Mesenchymal stem cell (in vitro differentiated cells and primary cell): ENCODE measurements at regions not wholly inside any gene's neighbourhood (a gene's known extent, or its start where the extent isn't known, plus 50 kb on each side); places are given as distances from the start of the nearest gene placed in this dataset.

Source experiments
- DNase-seq: peaks from one replicate; pipeline ENCODE4 v3.0.0-alpha.2; 2013
- H2AFZ ChIP-seq: one replicate; pipeline ENCODE4 v1.6.1; 2013; ENCODE audit warnings: low read depth, mild to moderate bottlenecking, control low read depth, inconsistent platforms, low read length, moderate library complexity
- H2AK5ac ChIP-seq: 2 replicates; pipeline ENCODE4 v1.6.1; 2013; ENCODE audit warnings: low read length, moderate library complexity, mild to moderate bottlenecking, inconsistent platforms; ENCODE audit not compliant: severe bottlenecking
- H2BK120ac ChIP-seq: one replicate; pipeline ENCODE4 v1.6.1; 2013; ENCODE audit warnings: low read depth, mild to moderate bottlenecking, inconsistent platforms, low read length, moderate library complexity
- H2BK12ac ChIP-seq, 2 experiments: one replicate each; pipeline ENCODE4 v1.6.1; 2013; ENCODE audit warnings: inconsistent platforms in 2 of 2, low read length in 2 of 2, mild to moderate bottlenecking in 2 of 2, moderate library complexity in 2 of 2, control low read depth in 1 of 2
- H2BK15ac ChIP-seq: one replicate; pipeline ENCODE4 v1.6.1; 2013; ENCODE audit warnings: mild to moderate bottlenecking, low read depth, inconsistent platforms; ENCODE audit not compliant: poor library complexity, severe bottlenecking
- H2BK5ac ChIP-seq: 2 replicates; pipeline ENCODE4 v1.6.1; 2013; ENCODE audit warnings: low read depth, mild to moderate bottlenecking, low read length, control low read depth, inconsistent platforms; ENCODE audit not compliant: poor library complexity, severe bottlenecking
- H3K14ac ChIP-seq, 2 experiments: one replicate each; pipeline ENCODE4 v1.6.1; 2013; ENCODE audit warnings: inconsistent platforms in 2 of 2, low read length in 2 of 2, control low read depth in 1 of 2, mild to moderate bottlenecking in 1 of 2, moderate library complexity in 1 of 2
- H3K18ac ChIP-seq, 2 experiments: one replicate each; pipeline ENCODE4 v1.6.1; 2013; ENCODE audit warnings: inconsistent platforms in 2 of 2, low read length in 2 of 2, control low read depth in 1 of 2, low read depth in 1 of 2, mild to moderate bottlenecking in 1 of 2
- H3K23ac ChIP-seq, 2 experiments: one replicate each; pipeline ENCODE4 v1.6.1; 2013; ENCODE audit warnings: inconsistent platforms in 2 of 2, low read length in 2 of 2, mild to moderate bottlenecking in 2 of 2, moderate library complexity in 2 of 2, control low read depth in 1 of 2
- H3K27ac ChIP-seq: 2 replicates; pipeline ENCODE4 v1.5.1; 2013; ENCODE audit warnings: mild to moderate bottlenecking, moderate library complexity, low read length, control low read depth, inconsistent platforms; ENCODE audit not compliant: poor library complexity, severe bottlenecking
- H3K27me3 ChIP-seq, 2 experiments: 2 replicates each; pipeline versions ENCODE4 v1.6.1 to v1.7.0; 2013; ENCODE audit warnings: low read length in 2 of 2, mild to moderate bottlenecking in 2 of 2, moderate library complexity in 2 of 2, control low read depth in 1 of 2, inconsistent platforms in 1 of 2; ENCODE audit not compliant: control insufficient read depth in 1 of 2, insufficient read depth in 1 of 2
- H3K36me3 ChIP-seq, 2 experiments: 2 replicates each; pipeline versions ENCODE4 v1.6.1 to v1.7.0; 2013; ENCODE audit warnings: low read length in 2 of 2, control low read depth in 1 of 2, inconsistent platforms in 1 of 2, low read depth in 1 of 2, mild to moderate bottlenecking in 1 of 2; ENCODE audit not compliant: insufficient read depth in 2 of 2, control insufficient read depth in 1 of 2
- H3K4ac ChIP-seq, 2 experiments: one replicate each; pipeline ENCODE4 v1.6.1; 2013; ENCODE audit warnings: inconsistent platforms in 2 of 2, low read length in 2 of 2, mild to moderate bottlenecking in 2 of 2, moderate library complexity in 2 of 2, control low read depth in 1 of 2, low read depth in 1 of 2
- H3K4me1 ChIP-seq: 2 replicates; pipeline ENCODE4 v1.6.1; 2013; ENCODE audit warnings: low read depth, low read length, control low read depth; ENCODE audit not compliant: control insufficient read depth, insufficient read depth
- H3K4me2 ChIP-seq: 2 replicates; pipeline ENCODE4 v1.6.1; 2013; ENCODE audit warnings: low read length, mild to moderate bottlenecking, inconsistent platforms; ENCODE audit not compliant: poor library complexity, severe bottlenecking
- H3K4me3 ChIP-seq, 2 experiments: 2 replicates each; pipeline versions ENCODE4 v1.5.1 to v1.7.0; 2013; ENCODE audit warnings: low read length in 2 of 2, mild to moderate bottlenecking in 2 of 2, control low read depth in 1 of 2, low read depth in 1 of 2; ENCODE audit not compliant: insufficient read depth in 1 of 2
- H3K79me1 ChIP-seq: replicated peaks from 2 replicates; pipeline ENCODE4 v1.6.1; 2013; ENCODE audit warnings: mild to moderate bottlenecking, control low read depth, low read length, inconsistent platforms; ENCODE audit not compliant: poor library complexity, severe bottlenecking
- H3K9ac ChIP-seq: 2 replicates; pipeline ENCODE4 v1.7.0; 2013; ENCODE audit warnings: mild to moderate bottlenecking, low read length, moderate library complexity
- H3K9me3 ChIP-seq: 2 replicates; pipeline ENCODE4 v1.7.0; 2013; ENCODE audit warnings: mild to moderate bottlenecking, low read length; ENCODE audit not compliant: control insufficient read depth
- H4K8ac ChIP-seq: one replicate; pipeline ENCODE4 v1.6.1; 2013; ENCODE audit warnings: inconsistent platforms, mild to moderate bottlenecking, low read length, moderate library complexity
- H4K91ac ChIP-seq: one replicate; pipeline ENCODE4 v1.6.1; 2013; ENCODE audit warnings: mild to moderate bottlenecking, low read length, inconsistent platforms
- whole genome bisulfite sequencing: methylation state at CpG from one replicate; pipeline ENCODE4 v1.1.7; 2013; ENCODE audit warnings: mixed read lengths; 5-methylcytosine and 5-hydroxymethylcytosine counted together

GRCh38 chr13:91284335-91284734 is 63.2 kb upstream of the MIR17HG start:
- Histone ChIP-seq H3K27ac (no peak overlapping the region), H2BK15ac (no peak overlapping the region), H3K4me2 (no peak overlapping the region), H3K27me3 (no peaks in the 10 kb centered on the region), H2BK12ac (no peak overlapping the region), H4K91ac (no peak overlapping the region), H3K23ac (no peak overlapping the region), H2BK120ac (no peak overlapping the region), H3K4ac (no peak overlapping the region), H3K18ac (no peak overlapping the region), H3K36me3 (no peaks in the 10 kb centered on the region), H2AFZ (no peak overlapping the region), H3K9me3 (peaks cover 5% of the 10 kb centered on the region), H2AK5ac (no peak overlapping the region), H3K79me1 (no peaks in the 10 kb centered on the region), H2BK5ac (no peak overlapping the region), H3K4me3 (no peak overlapping the region), H4K8ac (no peak overlapping the region), H3K4me1 (no peaks in the 10 kb centered on the region), H3K9ac (no peak overlapping the region), H3K14ac (no peak overlapping the region)
- 98% methylated on average over 10 of the region's 10 CpGs for WGBS
- DNase-seq, result no peak

GRCh38 chr13:91286317-91286716 is 61.2 kb upstream of the MIR17HG start:
- Histone ChIP-seq H2BK120ac (no peak overlapping the region), H3K4me1 (no peaks in the 10 kb centered on the region), H4K91ac (no peak overlapping the region), H2BK12ac (no peak overlapping the region), H3K14ac (no peak overlapping the region), H3K4me3 (no peak overlapping the region), H3K4ac (no peak overlapping the region), H3K79me1 (no peaks in the 10 kb centered on the region), H3K18ac (no peak overlapping the region), H3K27me3 (no peaks in the 10 kb centered on the region), H2AK5ac (no peak overlapping the region), H2BK15ac (no peak overlapping the region), H3K9me3 (peaks cover 5% of the 10 kb centered on the region), H3K9ac (no peak overlapping the region), H2BK5ac (no peak overlapping the region), H3K27ac (no peak overlapping the region), H4K8ac (no peak overlapping the region), H2AFZ (no peak overlapping the region), H3K23ac (no peak overlapping the region), H3K4me2 (no peak overlapping the region), H3K36me3 (no peaks in the 10 kb centered on the region)
- no CpG with 5 or more reads among the region's 1 CpG for WGBS
- no peak for DNase-seq

GRCh38 chr13:91291078-91291477 is 56.4 kb upstream of the MIR17HG start:
- Histone ChIP-seq H3K18ac (no peak overlapping the region), H3K4me1 (no peaks in the 10 kb centered on the region), H2BK15ac (no peak overlapping the region), H2AFZ (no peak overlapping the region), H2BK12ac (no peak overlapping the region), H2AK5ac (no peak overlapping the region), H3K9ac (no peak overlapping the region), H2BK5ac (no peak overlapping the region), H2BK120ac (no peak overlapping the region), H3K4ac (no peak overlapping the region), H3K23ac (no peak overlapping the region), H3K36me3 (no peaks in the 10 kb centered on the region), H4K8ac (no peak overlapping the region), H4K91ac (no peak overlapping the region), H3K27me3 (no peaks in the 10 kb centered on the region), H3K79me1 (no peaks in the 10 kb centered on the region), H3K27ac (no peak overlapping the region), H3K4me2 (no peak overlapping the region), H3K9me3 (no peaks in the 10 kb centered on the region), H3K4me3 (no peak overlapping the region), H3K14ac (no peak overlapping the region)
- no peak for DNase-seq
- 96% methylated on average over 2 of the region's 2 CpGs for WGBS

GRCh38 chr13:91292630-91293221 is 54.8 kb upstream of the MIR17HG start:
- DNase-seq, result no peak
- 89% methylated on average over 5 of the region's 7 CpGs for WGBS
- Histone ChIP-seq H3K27ac (no peak overlapping the region), H3K4ac (no peak overlapping the region), H3K4me3 (no peak overlapping the region), H3K18ac (no peak overlapping the region), H3K9ac (no peak overlapping the region), H4K8ac (no peak overlapping the region), H2AK5ac (no peak overlapping the region), H3K79me1 (no peaks in the 10 kb centered on the region), H3K27me3 (no peaks in the 10 kb centered on the region), H2BK5ac (no peak overlapping the region), H3K9me3 (no peaks in the 10 kb centered on the region), H3K4me2 (no peak overlapping the region), H2BK12ac (no peak overlapping the region), H2AFZ (no peak overlapping the region), H3K23ac (no peak overlapping the region), H3K36me3 (no peaks in the 10 kb centered on the region), H3K14ac (no peak overlapping the region), H2BK15ac (no peak overlapping the region), H4K91ac (no peak overlapping the region), H3K4me1 (no peaks in the 10 kb centered on the region), H2BK120ac (no peak overlapping the region)
